ENCODE measurements at regions not wholly inside any gene's neighbourhood (a gene's known extent, or its start where the extent isn't known, plus 50 kb on each side); places are given as distances from the start of the nearest gene placed in this dataset.

DNA sequence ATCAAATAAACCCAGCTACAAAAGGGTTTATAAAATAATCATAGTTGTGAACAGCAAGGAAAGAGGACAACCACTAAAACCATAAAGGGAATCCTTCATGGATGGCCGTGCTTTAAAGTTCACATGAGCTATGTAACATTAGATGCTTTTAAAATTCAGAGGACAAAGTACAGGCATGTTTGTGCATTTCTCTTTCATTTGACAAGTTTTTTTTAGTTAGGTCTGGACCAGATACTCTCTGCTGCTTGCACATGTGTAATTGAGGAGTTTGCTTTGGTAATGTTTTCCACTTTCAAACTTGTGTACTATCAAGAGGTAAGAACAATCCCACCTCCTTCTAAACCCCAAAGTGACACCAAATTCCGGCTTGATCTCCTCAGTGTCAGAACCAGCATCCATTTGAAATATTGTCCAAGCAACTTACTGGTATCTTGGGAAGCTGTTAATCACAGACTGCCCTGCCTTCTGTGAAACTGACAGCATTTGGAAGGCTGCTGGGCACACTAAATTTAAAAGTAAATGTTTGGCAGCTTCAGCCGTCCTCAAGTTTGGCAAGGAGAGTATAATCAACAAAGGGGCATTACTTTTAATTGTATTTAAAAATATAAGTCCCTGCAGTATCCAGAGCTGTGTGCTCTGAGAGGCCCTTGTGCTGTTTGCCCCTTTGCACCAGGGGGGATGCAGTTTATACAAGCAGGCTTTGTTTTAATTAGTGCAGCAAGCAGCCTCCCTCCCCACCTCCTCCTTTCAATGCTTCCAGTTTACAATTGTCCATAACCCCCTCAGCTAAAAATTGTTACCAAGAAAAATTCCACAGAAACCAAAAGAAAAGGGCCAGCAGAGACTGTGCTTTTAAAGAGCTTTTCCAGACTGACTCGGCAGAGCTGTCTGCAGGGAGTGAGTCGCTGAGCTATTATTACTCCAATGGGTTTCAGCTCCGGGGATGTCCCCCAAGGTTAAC is 328.3 kb upstream of the MPDZ start:
- H3K9me3 Mint-ChIP-seq (ENCODE audit: unreplicated experiment): no peaks in the 10 kb centered on the region
- no peaks in the 10 kb centered on the region for H3K36me3 Mint-ChIP-seq (ENCODE audit: unreplicated experiment)
- H3K27ac Mint-ChIP-seq (ENCODE audit: unreplicated experiment): peak overlapping the region; percentile 34
- H3K27me3 Mint-ChIP-seq (ENCODE audit: unreplicated experiment): peaks cover 2% of the 10 kb centered on the region
- peak overlapping the region; percentile 39 for H3K4me3 Mint-ChIP-seq (ENCODE audit: unreplicated experiment)
- TF ChIP-seq, protein P1, sequence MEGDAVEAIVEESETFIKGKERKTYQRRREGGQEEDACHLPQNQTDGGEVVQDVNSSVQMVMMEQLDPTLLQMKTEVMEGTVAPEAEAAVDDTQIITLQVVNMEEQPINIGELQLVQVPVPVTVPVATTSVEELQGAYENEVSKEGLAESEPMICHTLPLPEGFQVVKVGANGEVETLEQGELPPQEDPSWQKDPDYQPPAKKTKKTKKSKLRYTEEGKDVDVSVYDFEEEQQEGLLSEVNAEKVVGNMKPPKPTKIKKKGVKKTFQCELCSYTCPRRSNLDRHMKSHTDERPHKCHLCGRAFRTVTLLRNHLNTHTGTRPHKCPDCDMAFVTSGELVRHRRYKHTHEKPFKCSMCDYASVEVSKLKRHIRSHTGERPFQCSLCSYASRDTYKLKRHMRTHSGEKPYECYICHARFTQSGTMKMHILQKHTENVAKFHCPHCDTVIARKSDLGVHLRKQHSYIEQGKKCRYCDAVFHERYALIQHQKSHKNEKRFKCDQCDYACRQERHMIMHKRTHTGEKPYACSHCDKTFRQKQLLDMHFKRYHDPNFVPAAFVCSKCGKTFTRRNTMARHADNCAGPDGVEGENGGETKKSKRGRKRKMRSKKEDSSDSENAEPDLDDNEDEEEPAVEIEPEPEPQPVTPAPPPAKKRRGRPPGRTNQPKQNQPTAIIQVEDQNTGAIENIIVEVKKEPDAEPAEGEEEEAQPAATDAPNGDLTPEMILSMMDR (IDR thresholded peaks at IDR 0.05; ENCODE audit: partially characterized antibody, unreplicated experiment): no peak
- DNase-seq: no peak
- H3K4me1 Mint-ChIP-seq (ENCODE audit: low read depth, unreplicated experiment): peaks cover 22% of the 10 kb centered on the region

- H3K9me3 Mint-ChIP-seq (ENCODE audit: unreplicated experiment): no peaks in the 10 kb centered on the region
- no peak overlapping the region for H3K27ac Mint-ChIP-seq (ENCODE audit: unreplicated experiment)
- H3K27me3 Mint-ChIP-seq (ENCODE audit: unreplicated experiment): peaks cover 2% of the 10 kb centered on the region
- no peak overlapping the region for H3K4me3 Mint-ChIP-seq (ENCODE audit: unreplicated experiment)
- H3K36me3 Mint-ChIP-seq (ENCODE audit: unreplicated experiment): no peaks in the 10 kb centered on the region
- DNase-seq: no peak
- peaks cover 22% of the 10 kb centered on the region for H3K4me1 Mint-ChIP-seq (ENCODE audit: low read depth, unreplicated experiment)
- TF ChIP-seq, protein P1 (IDR thresholded peaks at IDR 0.05; ENCODE audit: partially characterized antibody, unreplicated experiment): no peak
Observed at GRCh38 chr9:13606586-13606985, 327.1 kb upstream of the MPDZ start.

GRCh38 chr9:13603921-13604320 is 324.4 kb upstream of the MPDZ start:
- DNase-seq: no peak
- Mint-ChIP-seq H3K27ac (ENCODE audit: unreplicated experiment) (no peak overlapping the region), H3K36me3 (ENCODE audit: unreplicated experiment) (no peaks in the 10 kb centered on the region), H3K27me3 (ENCODE audit: unreplicated experiment) (peaks cover 2% of the 10 kb centered on the region), H3K4me1 (ENCODE audit: low read depth, unreplicated experiment) (peaks cover 21% of the 10 kb centered on the region), H3K9me3 (ENCODE audit: unreplicated experiment) (peaks cover 2% of the 10 kb centered on the region), H3K4me3 (ENCODE audit: unreplicated experiment) (no peak overlapping the region)
- TF ChIP-seq, protein P1 (IDR thresholded peaks at IDR 0.05; ENCODE audit: partially characterized antibody, unreplicated experiment): no peak

DNA sequence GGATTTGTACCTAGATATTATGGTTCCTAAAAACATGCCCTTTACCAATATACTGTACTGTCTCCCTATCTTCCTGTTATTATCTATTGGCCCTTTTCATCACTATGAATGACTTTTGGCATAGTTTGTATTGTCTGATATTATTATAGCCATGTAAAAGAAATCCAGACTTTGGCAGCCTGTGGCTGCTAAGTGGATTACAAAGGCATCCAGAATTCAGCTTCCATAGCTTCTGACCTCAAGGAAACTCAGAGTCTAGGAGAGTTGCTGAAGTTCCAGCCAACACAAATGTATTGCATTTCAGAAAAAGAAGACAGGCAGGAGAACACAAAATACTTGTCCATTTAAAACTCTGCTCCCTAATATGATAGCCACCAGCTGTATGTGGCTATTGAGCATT is 319.2 kb upstream of the MPDZ start:
- TF ChIP-seq, protein P1 (IDR thresholded peaks at IDR 0.05; ENCODE audit: partially characterized antibody, unreplicated experiment): no peak

GRCh38 chr9:13597427-13597826 is 317.9 kb upstream of the MPDZ start:
- no peaks in the 10 kb centered on the region for H3K36me3 Mint-ChIP-seq (ENCODE audit: unreplicated experiment)
- no peak overlapping the region for H3K27ac Mint-ChIP-seq (ENCODE audit: unreplicated experiment)
- peaks cover 2% of the 10 kb centered on the region for H3K9me3 Mint-ChIP-seq (ENCODE audit: unreplicated experiment)
- no peak for DNase-seq
- TF ChIP-seq, protein P1 (IDR thresholded peaks at IDR 0.05; ENCODE audit: partially characterized antibody, unreplicated experiment): no peak
- H3K27me3 Mint-ChIP-seq (ENCODE audit: unreplicated experiment): peaks cover 1% of the 10 kb centered on the region
- H3K4me1 Mint-ChIP-seq (ENCODE audit: low read depth, unreplicated experiment): no peaks in the 10 kb centered on the region
- H3K4me3 Mint-ChIP-seq (ENCODE audit: unreplicated experiment): no peak overlapping the region

More for the DNA sequence above, 319.2 kb upstream of the MPDZ start:
- Mint-ChIP-seq H3K27me3 (ENCODE audit: unreplicated experiment) (peaks cover under 1% of the 10 kb centered on the region), H3K36me3 (ENCODE audit: unreplicated experiment) (no peaks in the 10 kb centered on the region), H3K27ac (ENCODE audit: unreplicated experiment) (no peak overlapping the region), H3K4me3 (ENCODE audit: unreplicated experiment) (no peak overlapping the region), H3K4me1 (ENCODE audit: low read depth, unreplicated experiment) (no peaks in the 10 kb centered on the region), H3K9me3 (ENCODE audit: unreplicated experiment) (peaks cover 2% of the 10 kb centered on the region)
- no peak for DNase-seq
